CD4-positive, alpha-beta T cell (primary cell): ENCODE measurements at regions not wholly inside any gene's neighbourhood (a gene's known extent, or its start where the extent isn't known, plus 50 kb on each side); places are given as distances from the start of the nearest gene placed in this dataset.

Experiments used
- ATAC-seq: fragments of 200-7000 bp; cut with Tn5 transposase; one replicate; pipeline ENCODE4 v1.10.0; 2022; ENCODE audit warnings: mild to moderate bottlenecking; ENCODE audit not compliant: poor library complexity
- CTCF ChIA-PET: fragments of 350-600 bp; sonication (Branson Sonifier 250); formaldehyde crosslinking; loops from one replicate; lab custom pipeline; 2021; ENCODE audit warnings: antibody characterized with exemption, inconsistent platforms; lab: Charles Lee
- POLR2A ChIA-PET: fragments of 350-600 bp; sonication (Branson Sonifier 250); formaldehyde crosslinking; loops from one replicate; lab custom pipeline; 2021; ENCODE audit warnings: antibody characterized with exemption, inconsistent platforms; lab: Charles Lee
- DNase-seq, 14 experiments: peaks; one replicate each; pipeline ENCODE4 v3.0.0-alpha.2; 2013 to 2020; ENCODE audit warnings: mixed read lengths in 2 of 14
- H3K27ac ChIP-seq, 2 donors: one replicate each; pipeline versions ENCODE4 v1.5.1 to v1.7.0; 2013; ENCODE audit warnings: low read length in 2 of 2, low read depth in 1 of 2, mild to moderate bottlenecking in 1 of 2
- H3K27me3 ChIP-seq, 2 experiments: 1 replicate in 1 of 2; 2 replicates in 1 of 2; pipeline versions ENCODE4 v1.6.1 to v1.7.0; 2013; ENCODE audit warnings: low read length in 2 of 2, control low read depth in 1 of 2, mild to moderate bottlenecking in 1 of 2, moderate library complexity in 1 of 2; ENCODE audit not compliant: insufficient read depth in 2 of 2, control insufficient read depth in 1 of 2
- H3K36me3 ChIP-seq: one replicate; pipeline ENCODE4 v1.6.1; 2013; ENCODE audit warnings: low read length, control low read depth; ENCODE audit not compliant: insufficient read depth
- H3K4me1 ChIP-seq: one replicate; pipeline ENCODE4 v1.6.1; 2013; ENCODE audit warnings: low read length, control low read depth; ENCODE audit not compliant: insufficient read depth
- H3K4me3 ChIP-seq: one replicate; pipeline ENCODE4 v1.5.1; 2013; ENCODE audit warnings: mild to moderate bottlenecking, low read length, moderate library complexity
- H3K9me3 ChIP-seq, 2 experiments: 1 replicate in 1 of 2; 2 replicates in 1 of 2; pipeline versions ENCODE4 v1.6.1 to v1.7.0; 2013; ENCODE audit warnings: low read length in 2 of 2, mild to moderate bottlenecking in 2 of 2, control low read depth in 1 of 2, moderate library complexity in 1 of 2; ENCODE audit not compliant: control insufficient read depth in 1 of 2, insufficient read depth in 1 of 2
- H3K27ac Mint-ChIP-seq: one replicate; pipeline ENCODE4 v1.8.0; 2020; ENCODE audit warnings: mixed read lengths
- H3K27me3 Mint-ChIP-seq: one replicate; pipeline ENCODE4 v1.8.0; 2021; ENCODE audit warnings: mixed read lengths
- H3K36me3 Mint-ChIP-seq: one replicate; pipeline ENCODE4 v1.8.0; 2021; ENCODE audit warnings: low read depth, mixed read lengths
- H3K4me1 Mint-ChIP-seq: one replicate; pipeline ENCODE4 v1.8.0; 2021; ENCODE audit warnings: low read depth, mixed read lengths
- H3K4me3 Mint-ChIP-seq: one replicate; pipeline ENCODE4 v1.8.0; 2020; ENCODE audit warnings: mild to moderate bottlenecking, mixed read lengths
- H3K9me3 Mint-ChIP-seq: one replicate; pipeline ENCODE4 v1.8.0; 2020; ENCODE audit warnings: mixed read lengths
- CTCF ChIP-seq: fragments of 200-600 bp; IDR thresholded peaks from one replicate; pipeline ENCODE4 v1.8.0; 2022; ENCODE audit warnings: antibody characterized with exemption, mild to moderate bottlenecking
- intact Hi-C, 2 experiments: fragments of 100-400 bp; cut with DNase I in 1 of 2; cut with micrococcal nuclease in 1 of 2; formaldehyde crosslinking; loops; one replicate each; pipeline versions ENCODE4 v1.15.1 to v1.9.0; 2023 to 2025; cut with DNase I, micrococcal nuclease

GRCh38 chr2:57333221-57333620 lies 713.4 kb upstream of the VRK2 start:
- no peak overlapping the region for H3K27ac Mint-ChIP-seq
- DNase-seq (no peak), ATAC-seq (no peak)
- ChIA-PET POLR2A (no interaction called here), CTCF (no interaction called here)
- no peak overlapping the region for H3K4me3 Mint-ChIP-seq
- H3K9me3 Mint-ChIP-seq, result peaks cover 8% of the 10 kb centered on the region
- H3K4me1 ChIP-seq, result no peaks in the 10 kb centered on the region
- TF ChIP-seq CTCF, result no peak
- H3K9me3 ChIP-seq, result peaks cover 0 to 9% of the 10 kb centered on the region in 2 experiments
- H3K4me3 ChIP-seq, result no peak overlapping the region
- no peaks in the 10 kb centered on the region for H3K36me3 Mint-ChIP-seq
- no peaks in the 10 kb centered on the region for H3K27me3 Mint-ChIP-seq
- H3K4me1 Mint-ChIP-seq, result no peaks in the 10 kb centered on the region
- no peak overlapping the region for H3K27ac ChIP-seq
- no peaks in the 10 kb centered on the region for H3K27me3 ChIP-seq
- no peaks in the 10 kb centered on the region for H3K36me3 ChIP-seq
- intact Hi-C loops, result no loop called here

GRCh38 chr2:57343391-57344006 lies 703.1 kb upstream of the VRK2 start:
- intact Hi-C loops, result no loop called here
- Mint-ChIP-seq H3K36me3 (peaks cover 4% of the 10 kb centered on the region), H3K4me1 (no peaks in the 10 kb centered on the region), H3K27me3 (no peaks in the 10 kb centered on the region), H3K9me3 (peaks cover 21% of the 10 kb centered on the region), H3K4me3 (no peak overlapping the region), H3K27ac (no peak overlapping the region)
- Histone ChIP-seq H3K27me3 (no peaks in the 10 kb centered on the region), H3K36me3 (no peaks in the 10 kb centered on the region), H3K4me1 (no peaks in the 10 kb centered on the region), H3K27ac (no peak overlapping the region), H3K4me3 (no peak overlapping the region), H3K9me3 (no peaks in the 10 kb centered on the region)
- no peak for DNase-seq
- no peak for ATAC-seq
- CTCF ChIA-PET, result no interaction called here
- no peak for TF ChIP-seq CTCF
- POLR2A ChIA-PET, result no interaction called here

DNA sequence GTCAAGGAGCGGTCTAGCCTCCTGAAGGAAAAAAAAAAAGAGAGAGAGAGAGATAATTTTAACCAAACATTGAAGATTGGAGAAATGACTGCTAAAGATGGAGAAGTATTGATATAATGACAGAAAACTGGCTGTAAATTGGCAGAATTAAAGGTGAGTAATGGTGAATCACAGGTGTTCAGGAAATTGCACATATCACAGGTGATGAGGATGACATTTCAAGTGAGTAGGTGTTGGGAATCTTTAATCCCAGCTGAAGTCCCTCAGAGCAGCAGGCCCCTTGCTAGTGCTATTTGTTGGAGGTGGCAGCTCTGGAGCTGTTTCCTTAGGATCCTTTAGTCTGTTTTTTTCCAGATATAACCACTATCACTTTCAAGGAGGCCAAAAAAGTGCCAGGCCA lies 678.4 kb upstream of the VRK2 start:
- H3K4me1 ChIP-seq, result no peaks in the 10 kb centered on the region
- no peak for TF ChIP-seq CTCF
- DNase-seq (no peak), ATAC-seq (no peak)
- H3K9me3 Mint-ChIP-seq, result peaks cover 8% of the 10 kb centered on the region
- H3K27me3 Mint-ChIP-seq, result no peaks in the 10 kb centered on the region
- no peaks in the 10 kb centered on the region for H3K36me3 Mint-ChIP-seq
- peaks cover 0 to 5% of the 10 kb centered on the region in 2 experiments for H3K9me3 ChIP-seq
- no peak overlapping the region for H3K27ac Mint-ChIP-seq
- intact Hi-C loops, result no loop called here
- ChIA-PET POLR2A (no interaction called here), CTCF (no interaction called here)
- H3K27me3 ChIP-seq, result no peaks in the 10 kb centered on the region
- H3K36me3 ChIP-seq, result no peaks in the 10 kb centered on the region
- no peak overlapping the region for H3K27ac ChIP-seq
- no peak overlapping the region for H3K4me3 Mint-ChIP-seq
- H3K4me1 Mint-ChIP-seq, result no peaks in the 10 kb centered on the region
- H3K4me3 ChIP-seq, result no peak overlapping the region
